HG03045 (cell line): ENCODE measurements at regions not wholly inside any gene's neighbourhood (a gene's known extent, or its start where the extent isn't known, plus 50 kb on each side); places are given as distances from the start of the nearest gene placed in this dataset.
"Not testable (repeated sequence)": the region's sequence is repeated elsewhere in the genome, so short reads cannot be mapped to it uniquely, and the experiment has no call there.

Experiments
- ATAC-seq: cut with Tn5 transposase; IDR thresholded peaks from one replicate; pipeline ENCODE4 v1.9.1; 2021; ENCODE audit warnings: mild to moderate bottlenecking, moderate library complexity; ENCODE audit not compliant: unreplicated experiment

DNA sequence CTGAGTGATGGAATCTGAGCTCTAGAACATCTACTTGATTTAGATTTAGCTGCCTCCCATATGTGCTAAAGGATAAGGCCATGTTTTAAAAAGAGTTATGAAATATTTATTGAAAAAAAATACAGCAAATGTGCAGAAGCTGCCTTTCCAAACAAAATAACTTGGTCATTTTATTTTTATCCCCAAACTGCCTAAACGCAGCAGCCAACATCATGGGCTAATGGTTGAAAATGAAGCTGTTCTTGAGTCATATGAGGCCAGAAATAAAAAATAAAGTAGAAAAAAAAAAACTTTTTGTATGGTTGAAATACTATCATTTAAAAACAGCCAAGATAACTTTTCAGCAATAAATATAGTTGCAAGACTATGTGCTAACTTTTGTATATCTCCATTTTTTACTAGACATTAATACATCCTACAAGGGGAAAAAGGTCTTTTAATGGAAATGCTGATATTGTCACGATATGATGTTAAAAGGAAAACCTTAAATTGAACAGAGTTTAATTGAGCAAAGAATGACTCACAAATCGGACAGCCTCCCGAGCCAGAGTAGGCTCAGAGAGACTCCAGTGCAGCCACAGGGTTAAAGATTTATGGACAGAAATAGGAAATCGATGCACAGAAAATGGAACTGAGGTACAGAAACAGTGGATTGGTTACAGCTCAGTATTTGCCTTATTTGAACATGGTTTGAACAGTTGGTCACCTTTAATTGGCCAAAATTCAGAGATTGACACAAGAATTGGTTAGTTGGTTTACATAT lies 305.8 kb downstream of the MDFIC start:
- no peak for ATAC-seq

DNA sequence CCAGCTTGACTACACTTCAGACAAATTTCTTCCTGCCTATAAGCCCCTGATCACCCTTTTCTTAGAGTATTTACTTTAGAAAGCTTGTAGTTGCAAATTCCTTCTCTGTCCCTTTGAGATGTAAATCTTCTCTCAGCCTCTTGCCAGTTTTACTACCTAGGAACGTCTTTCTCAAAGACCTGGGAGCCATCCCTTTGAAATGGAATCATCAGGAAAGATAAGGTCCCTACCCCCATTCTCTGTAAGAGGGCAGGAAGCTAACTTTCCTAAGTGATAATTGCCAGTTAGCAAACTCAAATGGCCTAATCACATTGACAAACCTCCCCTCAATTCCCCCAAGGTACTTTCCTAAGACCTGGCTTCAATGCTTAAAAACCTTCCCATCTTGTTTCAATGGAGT lies 304.5 kb downstream of the MDFIC start:
- ATAC-seq: no peak

DNA sequence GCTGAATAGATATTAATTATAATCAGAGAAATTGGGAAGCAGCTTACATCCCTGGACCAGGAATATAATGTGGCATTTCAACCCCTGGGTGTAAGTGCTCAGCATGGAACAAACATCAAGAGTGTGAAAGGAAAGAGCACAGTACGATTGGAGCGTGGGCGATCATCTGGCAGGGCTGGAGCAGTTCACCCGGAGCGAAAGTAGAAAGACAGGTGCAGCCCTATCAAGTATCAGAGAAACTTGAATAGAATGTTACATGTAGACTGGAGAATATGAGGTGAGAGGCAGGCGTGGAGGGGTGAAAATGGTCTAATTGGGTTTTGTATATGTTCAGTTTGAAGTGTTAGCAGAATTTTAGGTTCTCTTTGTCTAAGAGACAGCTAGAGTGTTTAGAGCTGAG lies 303.0 kb downstream of the MDFIC start:
- ATAC-seq: no peak

DNA sequence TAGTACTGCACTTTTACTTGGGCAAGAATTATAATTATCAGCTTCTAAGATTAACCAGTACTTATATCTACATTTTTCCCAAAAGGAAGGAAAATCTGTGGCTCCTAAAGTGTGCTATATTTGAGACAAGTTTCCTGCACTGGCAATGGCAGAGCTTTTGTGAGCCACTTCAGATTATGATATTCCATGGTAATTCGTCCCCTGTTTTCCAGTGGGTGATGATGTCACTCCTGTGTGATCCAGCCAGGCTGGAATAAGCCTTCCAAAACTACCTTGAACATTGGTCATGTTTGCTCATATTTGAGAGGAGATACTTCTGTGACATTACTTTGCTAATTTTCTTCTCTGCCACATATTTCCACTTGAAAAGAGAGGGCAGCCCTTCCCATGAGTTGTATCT lies 302.1 kb downstream of the MDFIC start:
- ATAC-seq: no peak

DNA sequence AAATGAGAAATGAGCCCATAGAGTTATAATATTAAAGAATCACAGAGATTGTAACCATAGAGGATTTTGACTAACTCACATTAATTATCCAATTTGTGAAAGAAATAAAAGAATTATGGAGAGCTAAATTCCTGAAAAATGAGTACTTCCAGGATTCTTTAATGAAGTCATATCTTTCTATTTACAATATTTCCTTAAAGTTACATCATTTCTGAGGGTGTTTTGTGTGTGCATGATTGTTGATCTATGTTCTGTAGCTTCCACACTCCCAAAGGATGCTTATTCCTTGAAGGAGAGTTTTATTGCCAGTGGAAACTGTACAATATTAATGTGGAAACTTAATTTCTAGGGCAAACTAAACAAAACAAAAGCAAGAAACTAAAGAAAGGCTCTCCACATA lies 299.6 kb downstream of the MDFIC start:
- ATAC-seq: no peak

DNA sequence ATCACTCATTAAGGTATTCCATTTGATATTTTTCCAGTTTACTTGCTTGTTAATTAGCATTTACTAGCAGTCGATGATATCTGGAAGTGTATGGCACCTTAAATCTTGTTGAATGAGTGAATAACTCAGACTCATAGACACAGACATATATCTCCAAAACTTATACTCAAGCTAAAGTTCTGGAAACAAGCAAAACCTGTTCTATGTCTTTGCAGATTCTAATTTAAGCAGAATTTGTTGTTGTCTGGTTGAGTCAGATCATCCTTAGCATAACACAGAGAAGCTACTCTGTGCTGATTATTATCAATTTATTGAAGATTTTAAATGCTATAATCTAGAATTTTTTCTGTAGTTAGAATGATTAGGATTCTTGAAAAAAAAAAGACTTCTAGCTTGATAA lies 296.2 kb downstream of the MDFIC start:
- no peak for ATAC-seq

DNA sequence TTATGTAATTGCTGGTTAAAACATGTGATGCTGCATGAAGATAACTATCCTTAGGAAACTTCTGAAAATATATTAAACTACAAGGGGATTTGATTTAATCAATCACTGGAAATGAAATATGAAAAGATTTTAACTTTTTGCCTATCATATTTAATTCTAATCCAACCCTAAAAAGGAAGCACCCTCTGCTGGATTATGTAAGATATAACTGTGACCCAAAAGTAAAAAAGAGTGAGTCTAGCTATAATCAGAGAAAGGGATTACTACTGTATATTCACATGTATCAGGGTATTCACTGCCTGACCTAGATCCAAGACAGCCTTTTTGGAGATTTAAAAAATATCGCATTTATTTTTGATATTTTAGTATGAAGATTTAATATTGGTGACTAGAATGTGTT lies 295.5 kb downstream of the MDFIC start:
- no peak for ATAC-seq

DNA sequence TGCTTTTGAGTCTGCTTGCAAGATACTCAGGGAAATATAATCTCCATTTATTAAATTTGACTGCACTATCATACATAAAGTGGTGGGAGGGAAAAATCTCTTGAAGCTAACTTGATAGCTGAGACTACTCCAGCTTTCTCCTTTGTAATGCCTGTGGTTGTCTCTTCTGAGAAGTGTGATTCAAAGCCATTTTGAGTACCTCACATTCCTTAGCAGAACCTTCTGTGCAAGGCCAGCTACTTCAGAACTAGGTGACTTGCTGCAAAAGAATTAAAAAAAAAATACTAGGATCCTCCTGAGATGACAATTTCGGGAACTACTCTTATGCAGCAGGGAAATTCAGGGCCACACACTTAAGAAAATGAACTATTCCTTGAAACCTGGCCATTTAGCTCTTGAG lies 294.8 kb downstream of the MDFIC start:
- no peak for ATAC-seq

DNA sequence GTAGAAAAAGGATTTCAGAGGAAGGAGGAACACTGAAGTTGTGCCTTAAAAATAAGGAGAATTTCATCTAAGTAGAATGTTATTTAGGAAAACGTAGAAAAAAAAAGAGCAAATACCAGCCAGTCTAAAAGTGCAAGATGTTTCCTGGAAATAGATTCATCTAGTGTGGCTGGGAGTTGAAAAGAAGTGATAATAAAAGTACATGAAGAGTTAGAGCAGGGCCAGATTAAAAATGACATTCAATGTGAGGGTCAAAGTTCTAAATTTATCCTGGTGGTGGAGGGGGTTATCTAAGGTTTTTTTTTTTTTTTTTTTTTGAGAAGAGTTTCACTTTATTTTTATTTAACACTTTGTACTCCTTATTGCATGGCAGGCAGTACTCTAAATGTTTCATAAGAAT lies 289.3 kb downstream of the MDFIC start:
- ATAC-seq: no peak

DNA sequence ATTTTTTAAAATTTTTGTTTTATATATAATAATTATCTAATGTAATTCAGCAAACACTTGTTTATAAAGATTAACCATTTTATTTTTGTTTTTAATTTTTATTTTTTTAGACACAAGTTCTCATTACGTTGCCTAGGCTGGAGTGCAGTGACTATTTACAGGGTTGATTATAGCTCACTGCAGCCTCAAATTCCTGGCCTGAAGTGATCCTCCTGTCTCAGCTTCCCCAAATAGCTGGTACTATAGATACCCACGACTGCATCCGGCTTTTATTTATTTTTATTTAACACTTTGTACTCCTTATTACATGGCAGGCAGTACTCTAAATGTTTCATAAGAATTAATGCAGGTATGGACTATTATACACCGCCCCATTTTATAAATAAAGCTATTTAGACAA lies 288.7 kb downstream of the MDFIC start:
- ATAC-seq: no peak

DNA sequence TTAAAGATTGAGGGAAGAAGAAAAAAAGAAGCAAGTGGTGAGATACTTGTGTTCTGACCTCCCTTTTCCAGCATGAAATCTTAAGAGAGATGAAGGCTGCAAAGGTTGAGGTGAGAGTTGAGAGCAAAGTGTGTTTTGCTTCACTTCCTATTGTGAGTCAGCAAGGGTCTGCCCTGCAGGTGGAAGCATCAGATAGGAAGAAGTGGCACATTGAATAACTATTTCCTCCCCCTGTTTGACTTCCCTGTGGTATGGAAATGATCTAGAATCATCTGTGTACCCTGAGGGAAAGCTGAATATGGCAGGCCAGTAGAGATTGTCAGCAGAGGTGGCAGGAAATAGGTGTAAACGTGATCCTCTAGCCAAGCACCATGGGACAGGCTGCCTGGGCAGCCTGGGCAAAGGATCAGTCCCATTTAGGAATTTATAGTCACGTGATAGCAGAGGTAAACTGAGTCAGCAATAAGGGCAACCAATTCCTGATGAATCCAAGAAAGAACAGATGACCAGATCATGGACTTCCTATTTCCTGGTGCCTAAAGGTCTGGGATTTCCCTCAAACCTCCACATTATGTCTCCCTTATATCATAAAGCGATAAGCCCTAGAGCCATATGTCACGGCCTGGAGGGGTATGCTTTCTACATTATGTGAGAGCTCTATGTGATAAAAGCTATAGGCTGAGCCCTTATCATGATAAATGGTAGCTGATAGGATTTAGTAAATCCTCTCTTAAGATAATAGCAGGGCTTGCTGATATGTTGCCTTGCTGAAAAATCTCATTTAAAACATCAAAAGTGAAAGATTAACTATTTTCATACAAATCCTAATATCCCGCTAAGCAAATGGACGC lies 287.0 kb downstream of the MDFIC start:
- ATAC-seq: no peak

DNA sequence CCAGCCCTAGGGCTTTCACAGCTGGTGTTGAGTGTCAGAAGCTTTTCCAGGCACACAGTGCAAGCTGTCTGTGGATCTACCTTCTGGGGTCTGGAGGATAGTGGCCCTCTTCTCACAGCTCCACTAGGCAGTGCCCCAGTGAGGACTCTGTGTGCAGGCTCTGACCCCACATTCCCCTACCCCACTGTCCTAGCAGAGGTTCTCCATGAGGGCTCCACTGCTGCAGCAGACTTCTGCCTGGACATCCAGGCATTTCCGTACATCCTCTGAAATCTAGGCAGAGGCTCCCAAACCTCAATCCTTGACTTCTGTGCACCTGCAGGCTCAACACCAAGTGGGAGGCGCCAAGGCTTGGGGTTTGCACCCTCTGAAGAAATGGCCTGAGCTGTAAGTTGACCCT lies 284.5 kb downstream of the MDFIC start:
- ATAC-seq: not testable (repeated sequence)

DNA sequence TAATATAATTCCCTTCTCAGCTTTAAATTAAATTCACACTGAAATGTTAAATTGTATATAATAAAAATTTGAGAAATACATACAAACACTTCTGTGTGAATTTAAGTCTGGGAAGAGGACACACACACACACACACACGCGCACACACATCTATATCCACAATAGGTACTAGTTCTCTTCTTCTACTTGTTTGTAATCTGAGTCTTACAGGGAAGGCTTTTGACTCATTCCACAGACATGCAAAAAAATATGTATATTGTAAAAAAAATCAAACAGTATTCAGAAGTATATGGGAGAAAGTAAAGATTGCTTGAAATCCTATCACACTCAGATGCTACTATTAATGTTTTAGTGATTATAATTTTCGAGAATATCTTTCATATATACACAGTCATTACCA lies 276.2 kb downstream of the MDFIC start:
- ATAC-seq: no peak

DNA sequence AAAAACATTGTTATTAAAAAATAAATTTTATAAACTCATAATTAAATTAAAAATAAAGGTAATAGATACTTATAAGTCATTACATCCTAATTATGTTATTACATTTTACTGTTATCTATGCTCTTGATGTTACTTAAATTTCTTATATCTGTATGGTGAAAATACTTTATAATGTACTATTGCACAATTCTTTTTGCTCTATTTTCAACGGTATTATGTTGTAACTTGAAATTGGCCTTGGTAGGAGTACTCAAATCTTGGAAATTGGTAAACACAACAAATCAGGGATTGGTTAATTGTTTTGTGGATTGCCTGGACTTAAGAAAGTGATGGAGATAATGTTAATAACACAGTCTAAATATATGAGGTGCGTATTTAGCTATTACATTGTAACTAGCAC lies 273.3 kb downstream of the MDFIC start:
- no peak for ATAC-seq

DNA sequence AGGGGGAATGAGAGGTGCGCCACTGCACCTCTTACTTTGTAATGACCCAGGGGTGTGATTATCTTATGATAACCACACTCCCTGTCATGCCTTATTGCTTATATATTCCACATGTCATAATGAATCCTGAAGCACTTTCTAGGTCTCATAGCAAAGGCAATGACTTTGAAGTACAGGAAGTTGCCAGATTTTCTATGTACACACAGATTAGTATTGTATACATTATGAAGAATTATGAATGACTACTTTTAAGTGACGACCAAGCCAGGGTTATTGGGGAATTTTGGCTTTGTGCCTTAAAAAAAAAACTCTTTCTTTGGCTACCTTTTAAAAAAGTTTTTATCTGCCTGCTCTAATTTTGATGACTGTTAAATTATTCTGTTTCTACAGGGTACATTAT lies 269.6 kb downstream of the MDFIC start:
- ATAC-seq: no peak

DNA sequence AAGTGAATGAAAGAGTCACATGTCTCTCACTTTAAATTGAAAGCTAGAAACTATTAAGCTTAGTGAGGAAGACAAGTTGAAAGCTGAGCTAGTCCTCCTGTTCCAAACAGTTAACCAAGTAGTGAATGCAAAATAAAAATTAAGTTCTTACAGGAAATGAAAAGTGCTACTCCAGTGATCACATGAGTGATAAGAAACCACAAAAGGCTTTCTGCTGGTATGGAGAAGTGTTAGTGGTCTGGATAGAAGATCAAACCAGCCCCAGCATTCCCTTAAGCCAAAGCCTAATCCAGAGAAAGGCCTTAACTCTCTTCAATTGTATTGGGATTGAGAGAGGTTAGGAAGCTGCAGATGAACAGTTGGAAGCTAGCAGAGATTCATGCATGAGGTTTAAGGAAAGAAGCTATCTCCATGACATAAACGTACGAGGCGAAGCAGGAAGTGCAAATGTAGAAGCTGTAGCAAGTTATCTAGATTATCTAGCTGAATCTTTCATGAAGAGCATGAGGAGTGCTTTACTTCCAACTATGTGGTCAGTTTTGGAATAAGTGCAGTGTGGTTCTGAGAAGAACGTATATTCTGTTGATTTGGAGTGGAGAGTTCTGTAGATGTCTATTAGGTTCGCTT lies 261.6 kb downstream of the MDFIC start:
- ATAC-seq: no peak

DNA sequence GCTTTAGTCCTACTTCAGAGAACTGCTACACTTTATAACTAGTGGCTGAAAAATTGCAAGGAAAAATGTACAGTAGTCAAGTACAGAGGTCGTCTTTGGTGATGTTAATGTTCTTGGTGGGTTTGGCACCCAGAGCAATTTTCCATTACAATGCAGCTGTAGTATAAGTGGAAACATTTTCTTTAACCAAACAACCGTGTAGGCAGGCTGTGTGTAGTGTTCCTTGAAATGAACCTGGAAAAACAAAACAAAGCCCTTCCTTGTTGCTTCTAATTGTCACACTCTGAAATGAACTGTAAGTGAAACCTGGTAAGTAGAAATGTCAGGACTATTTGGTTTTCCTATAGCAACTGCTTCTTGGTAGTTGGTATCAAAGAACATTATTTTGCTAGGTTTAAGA lies 256.9 kb downstream of the MDFIC start:
- no peak for ATAC-seq

DNA sequence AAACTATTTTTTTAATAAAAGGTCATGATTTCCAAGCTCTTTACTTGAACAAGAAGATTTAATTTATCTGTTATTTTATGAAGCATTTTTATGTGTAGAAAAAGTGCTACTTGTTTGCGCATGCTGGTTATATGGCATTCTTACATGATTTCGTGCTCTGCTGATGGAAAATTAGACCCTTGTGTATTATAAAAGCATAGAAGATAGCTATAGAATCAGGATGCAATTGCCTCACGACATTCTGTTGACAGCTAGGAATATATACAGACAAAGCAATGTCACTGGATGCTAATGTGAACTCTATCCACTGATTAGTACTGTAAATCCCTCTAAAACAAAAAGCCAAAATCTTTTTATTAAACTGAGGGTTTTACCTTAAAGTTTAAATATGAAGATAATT lies 255.9 kb downstream of the MDFIC start:
- ATAC-seq: no peak

DNA sequence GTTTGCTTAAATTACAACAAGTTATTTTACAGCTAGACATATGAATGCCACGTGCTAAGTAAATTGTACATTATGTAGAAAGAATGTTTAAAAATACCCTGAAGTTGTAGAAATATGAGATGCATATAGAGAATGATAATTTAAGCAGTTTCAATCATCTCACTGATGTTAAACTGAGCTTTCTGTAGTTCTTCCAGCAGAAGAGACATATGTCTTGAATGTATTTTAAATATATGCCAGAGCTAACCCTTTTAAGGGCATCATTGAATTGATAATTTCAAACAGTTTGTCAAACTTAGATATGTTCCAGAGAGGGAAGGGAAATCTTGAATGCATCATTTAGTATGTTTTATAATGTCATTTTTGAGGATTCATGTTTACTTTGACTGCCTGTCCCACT lies 255.2 kb downstream of the MDFIC start:
- no peak for ATAC-seq

DNA sequence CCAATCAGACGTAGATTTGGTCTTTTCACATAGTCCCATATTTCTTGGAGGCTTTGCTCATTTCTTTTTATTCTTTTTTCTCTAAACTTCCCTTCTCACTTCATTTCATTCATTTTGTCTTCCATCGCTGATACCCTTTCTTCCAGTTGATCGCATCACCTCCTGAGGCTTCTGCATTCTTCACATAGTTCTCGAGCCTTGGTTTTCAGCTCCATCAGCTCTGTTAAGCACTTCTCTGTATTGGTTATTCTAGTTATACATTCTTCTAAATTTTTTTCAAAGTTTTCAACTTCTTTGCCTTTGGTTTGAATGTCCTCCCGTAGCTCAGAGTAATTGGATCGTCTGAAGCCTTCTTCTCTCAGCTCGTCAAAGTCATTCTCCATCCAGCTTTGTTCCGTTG lies 250.5 kb downstream of the MDFIC start:
- not testable (repeated sequence) for ATAC-seq

DNA sequence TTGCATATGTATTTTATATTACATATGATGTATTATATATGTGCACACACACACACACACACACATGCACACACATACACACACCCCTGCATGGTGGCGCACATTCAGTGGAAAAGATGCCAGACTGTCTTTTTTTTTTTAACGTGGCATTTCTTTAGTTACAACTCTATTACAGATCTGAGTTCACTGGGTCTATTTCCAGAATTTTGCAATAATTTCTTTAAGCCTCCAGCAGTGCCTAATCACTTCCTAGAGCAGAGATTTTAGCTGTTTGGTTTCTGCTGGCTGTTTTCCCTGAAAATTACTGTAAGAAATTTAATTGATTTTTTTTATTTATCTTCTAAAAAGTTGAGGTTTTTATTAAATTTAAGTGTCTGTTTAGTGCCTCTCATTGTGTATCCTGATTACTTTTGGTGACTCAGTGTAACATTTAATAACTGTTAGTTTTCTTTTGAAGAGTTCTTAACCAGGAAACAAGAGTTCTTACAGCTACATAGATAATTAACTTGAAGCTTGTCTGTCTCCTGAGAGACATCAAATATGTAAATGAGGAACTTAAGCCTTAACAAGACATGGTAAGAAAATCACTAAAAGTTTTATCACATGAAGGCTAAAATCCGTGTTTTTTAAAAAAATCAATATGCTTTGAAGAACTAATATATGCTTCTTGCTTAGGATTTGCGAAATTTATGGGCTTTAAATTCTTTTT lies 232.0 kb downstream of the MDFIC start:
- ATAC-seq: no peak
